ENCODE measurements at regions not wholly inside any gene's neighbourhood (a gene's known extent, or its start where the extent isn't known, plus 50 kb on each side); places are given as distances from the start of the nearest gene placed in this dataset.

DNA sequence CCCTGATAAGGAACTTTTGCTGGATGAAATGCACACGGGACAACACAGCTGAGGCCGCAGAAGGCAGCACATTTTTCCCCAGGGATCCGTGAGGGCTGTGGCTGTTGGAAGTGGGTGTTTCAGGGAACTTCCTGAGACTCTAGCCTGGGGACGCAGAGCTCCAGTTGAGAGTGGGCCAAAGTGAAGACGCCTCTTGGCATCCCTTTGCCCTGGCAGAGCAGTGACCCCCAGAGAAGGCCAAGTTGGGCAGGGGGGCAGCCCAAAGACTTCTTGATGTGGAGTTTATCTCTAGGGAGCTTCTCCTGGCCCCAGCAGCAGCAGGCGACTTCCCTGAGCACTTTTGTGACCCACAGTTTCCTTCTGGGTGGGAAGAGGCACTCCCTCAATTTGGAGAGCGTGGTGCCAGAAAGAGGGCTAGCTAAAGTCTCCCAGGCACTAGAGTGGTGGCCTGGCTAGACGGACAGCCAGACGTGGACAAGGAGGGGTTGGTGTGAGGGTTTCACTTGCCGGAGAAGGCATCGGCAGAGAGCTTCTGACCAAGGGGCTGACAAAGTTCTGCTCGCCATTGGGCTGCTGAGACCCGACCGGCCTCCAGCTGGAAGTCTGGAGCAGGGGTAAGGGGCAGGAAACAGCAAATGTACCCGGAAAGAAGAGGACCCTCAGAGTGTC is 108.8 kb downstream of the ACKR3 start:
- H3K36me3 Mint-ChIP-seq (ENCODE audit: insufficient read depth, unreplicated experiment), result no peaks in the 10 kb centered on the region
- CTCF ChIA-PET, result interaction anchor here (0.9 to 1.1 kb wide), 3 partner anchors 9 to 349 kb away, joined by 3 read pairs; no protein-coding TSS in a partner anchor
- H3K4me1 Mint-ChIP-seq (ENCODE audit: insufficient read depth, unreplicated experiment), result peaks cover 37% of the 10 kb centered on the region
- no peak overlapping the region for H3K27ac Mint-ChIP-seq (ENCODE audit: low read depth, unreplicated experiment)
- POLR2A ChIA-PET, result interaction anchor here (1.2 to 1.7 kb wide), 5 partner anchors 9 to 407 kb away, joined by 3 to 5 read pairs (median 4); partner anchors contain the start of gene COPS8
- no TSS peak for BruUV-seq (replicated peaks)
- no peaks in the 10 kb centered on the region for H3K27me3 Mint-ChIP-seq (ENCODE audit: insufficient read depth, unreplicated experiment)
- intact Hi-C loops (cut with micrococcal nuclease), result no loop called here
- H3K4me3 Mint-ChIP-seq (ENCODE audit: unreplicated experiment), result no peak overlapping the region
- H3K9me3 Mint-ChIP-seq (ENCODE audit: unreplicated experiment), result no peaks in the 10 kb centered on the region
- TF ChIP-seq CTCF (IDR thresholded peaks at IDR 0.05; ENCODE audit: unreplicated experiment), result no peak
- no peak for DNase-seq (ENCODE audit: unreplicated experiment)

DNA sequence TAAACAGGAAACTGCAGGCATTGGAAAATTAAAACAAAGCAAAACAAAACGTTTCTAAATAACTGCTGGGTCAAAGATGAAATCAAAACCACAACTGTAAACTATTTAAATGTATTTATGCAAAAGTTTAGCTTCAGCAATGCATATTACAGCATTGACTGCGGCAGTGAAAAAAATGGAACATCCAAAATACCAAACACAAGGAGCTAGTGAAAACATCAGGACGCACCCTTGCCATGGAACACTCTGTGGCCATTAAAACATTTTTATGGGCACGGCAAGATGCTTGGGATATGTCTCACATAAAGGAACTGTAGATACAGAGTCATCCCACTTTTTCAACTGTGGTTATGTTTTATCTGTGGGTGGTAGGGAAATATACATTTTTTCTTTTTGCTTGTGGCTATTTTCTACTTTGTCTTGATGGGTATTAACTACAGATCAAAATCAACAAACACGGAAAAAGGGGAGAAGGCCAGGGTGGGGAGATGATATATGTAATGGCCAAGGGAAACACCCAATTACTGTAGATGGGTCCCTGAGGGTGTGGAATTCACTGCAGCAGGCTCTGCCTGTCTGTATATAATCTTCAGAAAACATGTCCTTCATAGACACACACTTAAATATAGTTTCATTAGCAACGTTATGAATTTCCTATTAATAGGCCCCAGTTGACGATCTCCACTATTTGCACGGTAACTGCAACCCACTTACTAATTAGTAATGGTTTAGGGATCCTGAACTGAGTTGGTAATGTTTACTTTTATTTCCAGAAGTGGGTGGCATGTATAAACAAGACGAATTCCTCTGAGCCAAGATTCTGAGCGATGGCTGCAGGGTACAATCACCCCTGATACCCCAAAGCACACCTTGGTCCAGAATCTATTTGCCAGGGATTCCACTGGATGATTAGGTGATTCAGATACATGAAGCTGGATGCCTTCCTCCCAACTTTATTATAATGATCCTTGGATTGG is 110.5 kb downstream of the ACKR3 start:
- peak; percentile 46 for DNase-seq (ENCODE audit: unreplicated experiment)
- H3K4me1 Mint-ChIP-seq (ENCODE audit: insufficient read depth, unreplicated experiment), result peaks cover 37% of the 10 kb centered on the region
- peak overlapping the region; percentile 94 for H3K27ac Mint-ChIP-seq (ENCODE audit: low read depth, unreplicated experiment)
- H3K9me3 Mint-ChIP-seq (ENCODE audit: unreplicated experiment), result no peaks in the 10 kb centered on the region
- ChIA-PET POLR2A (interaction anchor here (0.6 to 2.2 kb wide), 9 partner anchors 9 to 405 kb away, joined by 3 to 7 read pairs (median 4); partner anchors contain the start of gene COPS8), CTCF (interaction anchor here (0.5 to 0.9 kb wide), 2 partner anchors 14 to 37 kb away, joined by 3 read pairs; no protein-coding TSS in a partner anchor)
- peak overlapping the region; percentile 14 for H3K4me3 Mint-ChIP-seq (ENCODE audit: unreplicated experiment)
- no peaks in the 10 kb centered on the region for H3K36me3 Mint-ChIP-seq (ENCODE audit: insufficient read depth, unreplicated experiment)
- no TSS peak for BruUV-seq (replicated peaks)
- no peaks in the 10 kb centered on the region for H3K27me3 Mint-ChIP-seq (ENCODE audit: insufficient read depth, unreplicated experiment)
- intact Hi-C loops (cut with micrococcal nuclease), result no loop called here
- TF ChIP-seq CTCF (IDR thresholded peaks at IDR 0.05; ENCODE audit: unreplicated experiment), result no peak

- H3K4me1 Mint-ChIP-seq (ENCODE audit: insufficient read depth, unreplicated experiment), result peaks cover 48% of the 10 kb centered on the region
- POLR2A ChIA-PET, result interaction anchor here (1.0 kb wide), 1 partner anchor 160 kb away, joined by 6 read pairs; no protein-coding TSS in a partner anchor
- no peaks in the 10 kb centered on the region for H3K27me3 Mint-ChIP-seq (ENCODE audit: insufficient read depth, unreplicated experiment)
- no TSS peak for BruUV-seq (replicated peaks)
- TF ChIP-seq CTCF (IDR thresholded peaks at IDR 0.05; ENCODE audit: unreplicated experiment), result no peak
- CTCF ChIA-PET, result interaction anchor here (0.6 to 0.7 kb wide), 2 partner anchors 17 to 29 kb away, joined by 3 read pairs; no protein-coding TSS in a partner anchor
- no peaks in the 10 kb centered on the region for H3K9me3 Mint-ChIP-seq (ENCODE audit: unreplicated experiment)
- intact Hi-C loops (cut with micrococcal nuclease), result no loop called here
- DNase-seq (ENCODE audit: unreplicated experiment), result no peak
- H3K36me3 Mint-ChIP-seq (ENCODE audit: insufficient read depth, unreplicated experiment), result no peaks in the 10 kb centered on the region
- no peak overlapping the region for H3K27ac Mint-ChIP-seq (ENCODE audit: low read depth, unreplicated experiment)
- H3K4me3 Mint-ChIP-seq (ENCODE audit: unreplicated experiment), result no peak overlapping the region
These were observed 113.2 kb downstream of the ACKR3 start for GRCh38 chr2:236682651-236683422.

Data from MCF 10A (cell line).